ENCODE measurements at regions not wholly inside any gene's neighbourhood (a gene's known extent, or its start where the extent isn't known, plus 50 kb on each side); places are given as distances from the start of the nearest gene placed in this dataset.
"Not testable (repeated sequence)": the region's sequence is repeated elsewhere in the genome, so short reads cannot be mapped to it uniquely, and the experiment has no call there.

DNA sequence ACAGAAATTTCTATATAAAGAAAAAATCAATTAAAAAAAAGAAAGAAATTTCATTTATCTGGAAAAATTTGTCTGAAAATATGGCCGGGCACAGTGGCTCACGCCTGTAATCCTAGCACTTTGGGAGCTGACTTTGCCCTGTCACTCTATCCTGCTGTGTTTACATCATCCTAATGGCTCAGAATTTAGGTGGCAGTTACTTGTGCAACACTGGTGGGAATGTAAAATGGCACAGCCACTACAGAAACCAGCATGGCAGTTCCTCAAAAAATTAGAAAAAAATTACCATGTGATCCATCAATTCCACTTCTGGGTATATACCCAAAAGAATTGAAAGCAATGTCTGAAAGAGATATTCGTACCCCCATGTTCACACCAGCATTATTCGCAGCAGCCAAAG lies 405.2 kb upstream of the AUTS2 start:
- intact Hi-C loops (cut with DNase I), result no loop called here
- DNase-seq (no peak), ATAC-seq (ENCODE audit: poor library complexity) (no peak)

DNA sequence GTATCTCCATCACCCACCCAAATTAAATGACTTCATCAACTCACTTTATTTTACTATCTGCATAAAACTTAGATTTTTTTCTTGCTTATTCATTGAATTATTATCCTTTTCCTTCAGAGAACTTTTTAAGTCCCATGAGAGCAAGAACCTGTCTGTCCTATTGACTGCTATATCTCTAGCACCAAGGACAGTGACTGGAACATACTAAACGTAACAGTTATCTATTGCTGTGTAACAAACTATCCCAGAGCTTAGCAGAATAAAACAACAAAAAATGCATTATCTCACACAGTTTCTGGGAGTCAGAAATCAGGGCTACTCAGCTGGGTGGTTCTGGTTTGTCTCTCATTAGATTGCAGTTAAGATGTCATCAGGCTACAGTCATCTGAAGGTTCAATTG lies 401.7 kb upstream of the AUTS2 start:
- no peak for ATAC-seq (ENCODE audit: poor library complexity)
- intact Hi-C loops (cut with DNase I), result no loop called here
- no peak for DNase-seq

DNA sequence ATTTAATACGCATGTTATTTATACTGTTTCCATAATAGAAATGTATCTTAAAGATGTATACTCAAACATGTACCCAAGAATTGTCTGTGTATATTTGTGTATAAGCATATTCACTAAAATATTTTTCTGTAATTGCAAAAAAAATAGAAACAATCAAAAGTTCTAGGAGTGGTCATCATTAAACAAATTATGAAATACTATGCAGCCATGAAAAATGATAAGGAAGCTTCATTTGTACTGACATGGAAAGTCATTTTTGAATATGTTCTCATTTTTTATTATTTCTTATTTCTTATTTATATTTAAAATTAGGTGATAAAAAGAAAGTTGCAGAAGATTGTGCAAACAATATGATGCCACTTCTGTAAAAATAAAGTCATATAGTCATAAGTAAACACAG lies 400.0 kb upstream of the AUTS2 start:
- DNase-seq, result no peak
- intact Hi-C loops (cut with DNase I), result no loop called here
- no peak for ATAC-seq (ENCODE audit: poor library complexity)

DNA sequence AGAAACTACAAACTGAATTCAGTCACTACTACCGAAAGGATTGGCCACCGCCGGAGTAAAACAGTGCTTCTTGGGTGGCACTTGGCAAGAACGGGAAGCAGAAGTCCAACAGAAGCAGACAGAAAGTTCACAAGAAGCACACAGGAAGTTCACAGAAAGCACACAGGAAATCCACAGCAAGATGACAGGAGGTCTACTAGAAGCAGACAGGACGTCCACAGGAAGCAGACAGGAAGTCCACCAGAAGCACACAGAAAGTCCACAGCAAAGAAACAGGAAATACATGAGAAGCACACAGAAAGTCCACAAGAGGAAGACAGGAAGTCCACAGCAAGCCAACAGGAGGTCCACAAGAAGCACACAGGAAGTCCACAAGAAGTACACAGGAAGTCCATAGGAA lies 399.2 kb upstream of the AUTS2 start:
- no peak for DNase-seq
- intact Hi-C loops (cut with DNase I), result no loop called here
- no peak for ATAC-seq (ENCODE audit: poor library complexity)

DNA sequence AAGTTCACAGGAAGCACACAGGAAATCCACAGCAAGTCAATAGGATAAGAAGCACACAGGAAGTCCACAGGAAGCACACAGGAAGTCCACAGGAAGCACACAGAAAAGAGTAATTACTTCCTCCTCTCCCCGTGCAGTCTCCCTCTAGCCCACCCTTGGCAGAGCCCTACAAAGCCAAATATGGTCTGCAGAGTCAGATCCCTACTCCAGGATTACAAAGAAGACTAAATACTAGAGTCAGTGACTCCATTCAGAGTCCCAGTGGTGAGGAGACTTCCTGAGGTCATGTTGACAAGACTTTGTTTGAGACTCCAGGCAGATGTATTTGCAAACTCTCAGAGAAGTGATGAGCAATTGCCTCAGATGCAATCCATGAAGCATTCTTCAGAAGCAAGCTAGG lies 398.6 kb upstream of the AUTS2 start:
- no peak for ATAC-seq (ENCODE audit: poor library complexity)
- intact Hi-C loops (cut with DNase I), result no loop called here
- DNase-seq, result no peak

DNA sequence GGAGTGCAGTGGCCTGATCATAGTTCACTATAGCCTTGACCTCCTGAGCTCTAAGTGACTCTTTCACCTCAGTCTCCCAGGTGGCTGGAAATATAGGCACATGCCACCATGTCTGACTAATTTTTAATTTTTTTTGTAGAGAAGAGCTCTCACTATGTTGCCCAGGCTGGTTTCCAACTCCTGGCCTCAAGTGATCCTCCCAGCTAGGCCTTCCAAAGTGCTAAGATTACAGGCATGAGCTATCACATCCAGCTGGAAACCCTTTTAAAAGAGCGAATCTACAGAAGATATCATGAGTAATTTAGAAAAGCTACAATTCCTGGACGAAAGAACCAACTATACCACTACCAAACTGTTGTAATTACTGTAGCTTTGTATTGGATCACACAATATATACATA lies 394.4 kb upstream of the AUTS2 start:
- ATAC-seq (ENCODE audit: poor library complexity) (no peak), DNase-seq (no peak)
- intact Hi-C loops (cut with DNase I), result no loop called here

DNA sequence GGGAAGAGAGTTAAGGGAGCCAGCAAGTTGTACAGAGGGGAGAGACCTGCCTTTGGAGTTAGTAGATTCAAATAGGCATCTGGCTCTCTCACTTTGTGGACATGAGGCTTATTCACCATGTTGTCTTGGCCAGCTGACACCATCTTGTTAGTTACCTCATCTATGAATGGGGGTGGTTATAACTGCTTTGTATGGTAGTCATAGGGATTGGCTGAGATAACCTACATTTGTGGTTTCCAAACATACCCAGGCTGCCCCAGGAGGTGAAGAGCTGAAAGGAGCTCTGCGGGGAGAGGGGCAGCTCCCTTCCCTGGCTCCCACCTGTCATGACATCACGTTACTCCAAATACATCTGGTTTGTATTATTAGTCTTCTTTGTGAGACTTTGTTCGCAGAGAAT lies 393.3 kb upstream of the AUTS2 start:
- intact Hi-C loops (cut with DNase I), result no loop called here
- ATAC-seq (ENCODE audit: poor library complexity) (no peak), DNase-seq (no peak)

DNA sequence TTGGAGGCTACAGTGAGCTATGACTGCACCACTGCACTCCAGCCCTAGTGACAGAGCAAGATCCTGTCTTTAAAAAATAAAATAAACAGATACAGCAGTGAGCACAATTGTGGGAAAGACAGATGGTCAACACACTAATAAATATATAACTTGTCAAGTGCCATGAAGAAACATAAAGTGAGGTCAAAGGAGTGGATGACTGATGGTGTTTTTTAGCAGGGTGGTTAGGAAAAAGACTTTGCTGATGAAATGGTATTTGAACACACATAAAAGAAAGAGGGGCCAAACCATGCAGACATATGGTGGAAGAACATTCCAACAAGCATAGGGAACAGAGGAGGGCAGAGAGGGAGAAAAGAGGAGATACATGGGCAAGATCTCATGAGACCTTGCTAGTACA lies 392.7 kb upstream of the AUTS2 start:
- no peak for DNase-seq
- ATAC-seq (ENCODE audit: poor library complexity), result no peak
- intact Hi-C loops (cut with DNase I), result no loop called here

DNA sequence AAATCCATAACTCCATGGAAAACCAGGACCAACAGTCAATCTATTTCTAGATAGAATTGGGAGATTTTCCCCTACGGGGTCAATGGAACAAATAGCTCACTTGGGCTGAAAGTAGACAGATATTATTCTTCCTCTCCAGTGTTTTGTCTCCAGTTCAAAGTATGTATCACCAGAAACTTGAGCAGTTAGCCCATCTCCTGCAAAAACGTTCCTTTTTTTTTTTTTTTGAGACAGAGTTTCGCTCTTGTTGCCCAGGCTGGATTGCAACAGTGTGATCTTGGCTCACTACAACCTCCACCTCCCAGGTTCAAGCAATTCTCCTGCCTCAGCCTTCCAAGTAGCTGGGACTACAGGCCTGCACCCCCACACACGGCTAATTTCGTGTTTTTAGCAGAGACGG lies 390.0 kb upstream of the AUTS2 start:
- ATAC-seq (ENCODE audit: poor library complexity) (no peak), DNase-seq (no peak)
- intact Hi-C loops (cut with DNase I), result no loop called here

DNA sequence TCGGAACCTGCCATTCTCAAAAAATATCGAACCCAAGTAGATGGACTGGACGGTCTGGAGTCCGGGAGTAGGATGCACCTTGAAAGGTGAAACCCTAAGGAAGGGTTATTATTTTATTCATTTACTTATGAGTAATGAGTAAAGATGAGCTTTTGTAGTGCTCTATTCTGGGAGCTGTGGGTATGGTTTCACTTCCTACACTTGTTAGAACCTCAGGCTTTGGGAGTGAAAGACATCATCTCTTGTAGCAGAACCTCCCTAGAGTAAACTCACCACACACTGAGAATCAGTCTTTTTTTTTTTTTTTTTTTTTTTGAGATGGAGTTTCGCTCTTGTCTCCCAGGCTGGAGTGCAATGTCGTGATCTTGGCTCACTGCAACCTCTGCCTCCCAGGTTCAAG lies 389.4 kb upstream of the AUTS2 start:
- no peak for ATAC-seq (ENCODE audit: poor library complexity)
- intact Hi-C loops (cut with DNase I), result no loop called here
- DNase-seq, result no peak

DNA sequence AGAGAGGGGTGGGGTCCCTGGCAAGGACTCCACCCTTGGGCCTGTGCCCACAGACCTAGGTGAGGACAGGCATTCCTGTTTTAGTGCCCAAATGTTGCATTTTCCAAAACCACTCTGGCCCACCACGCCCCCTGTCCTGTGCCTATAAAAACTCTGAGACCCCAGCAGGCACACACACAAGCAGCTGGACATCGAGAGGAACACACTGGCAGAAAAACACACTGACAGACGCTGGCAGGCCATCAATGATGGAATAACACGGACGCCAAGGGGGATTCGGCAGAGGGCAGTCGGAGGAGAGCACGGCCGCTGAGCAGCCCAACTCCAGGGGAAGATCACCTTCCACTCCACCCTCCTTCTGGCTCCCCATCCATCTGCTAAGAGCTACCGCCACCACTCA lies 386.9 kb upstream of the AUTS2 start:
- DNase-seq (no peak), ATAC-seq (ENCODE audit: poor library complexity) (no peak)
- intact Hi-C loops (cut with DNase I), result no loop called here

DNA sequence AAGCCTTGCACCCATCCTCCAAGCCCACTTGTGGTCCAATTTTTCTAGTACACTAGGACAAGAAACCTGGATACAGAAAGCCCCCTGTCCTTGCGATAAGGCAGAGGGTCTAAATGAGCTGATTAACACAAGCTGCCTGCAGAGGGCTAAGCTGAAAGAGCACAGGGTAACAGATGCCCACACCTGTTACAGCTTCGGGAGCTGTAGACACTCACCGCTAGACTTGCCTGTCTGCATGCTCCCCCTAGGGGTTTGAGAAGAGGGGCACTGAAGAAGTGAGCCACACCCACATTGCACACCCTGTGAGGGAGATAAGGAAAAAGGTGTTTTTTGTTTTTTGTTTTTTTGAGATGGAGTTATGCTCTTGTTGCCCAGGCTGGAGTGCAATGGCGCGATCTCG lies 386.5 kb upstream of the AUTS2 start:
- DNase-seq (no peak), ATAC-seq (ENCODE audit: poor library complexity) (no peak)
- intact Hi-C loops (cut with DNase I), result no loop called here

DNA sequence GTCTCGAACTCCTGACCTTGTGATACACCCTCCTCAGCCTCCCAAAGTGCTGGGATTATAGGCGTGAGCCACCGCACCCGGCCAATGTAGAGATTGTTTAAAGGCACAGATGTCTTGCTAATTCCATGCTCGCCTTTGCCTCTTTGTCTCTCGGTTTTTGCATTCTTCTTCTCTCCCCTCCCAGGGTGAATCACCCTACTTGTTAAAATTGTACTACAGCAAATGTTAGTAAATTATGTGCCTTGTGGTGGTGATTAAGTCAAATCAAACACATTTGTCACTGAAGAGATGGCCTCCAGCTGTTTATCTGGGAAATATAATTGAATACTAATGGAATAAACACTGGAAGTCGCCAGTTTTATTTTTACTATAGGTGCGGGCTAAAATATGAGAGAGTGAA lies 384.4 kb upstream of the AUTS2 start:
- intact Hi-C loops (cut with DNase I), result no loop called here
- no peak for DNase-seq
- no peak for ATAC-seq (ENCODE audit: poor library complexity)

DNA sequence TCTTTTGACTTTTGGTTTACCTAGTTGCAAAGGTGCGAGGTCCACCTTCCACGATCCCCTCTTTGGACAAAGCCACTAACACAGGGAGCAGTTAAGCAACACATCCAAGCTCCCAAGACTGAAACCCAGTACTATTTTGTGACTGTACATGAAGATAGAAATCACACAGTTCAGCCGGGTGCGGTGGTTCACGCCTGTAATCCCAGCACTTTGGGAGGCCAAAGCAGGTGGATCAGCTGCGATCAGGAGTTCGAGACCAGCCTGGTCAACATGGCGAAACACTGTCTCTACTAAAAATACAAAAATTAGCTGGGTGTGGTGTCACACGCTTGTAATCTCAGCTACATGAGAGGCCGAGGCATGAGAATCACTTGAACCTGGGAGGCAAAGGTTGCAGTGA lies 382.8 kb upstream of the AUTS2 start:
- DNase-seq; intact Hi-C loops (cut with DNase I); ATAC-seq (ENCODE audit: poor library complexity): not testable (repeated sequence)

DNA sequence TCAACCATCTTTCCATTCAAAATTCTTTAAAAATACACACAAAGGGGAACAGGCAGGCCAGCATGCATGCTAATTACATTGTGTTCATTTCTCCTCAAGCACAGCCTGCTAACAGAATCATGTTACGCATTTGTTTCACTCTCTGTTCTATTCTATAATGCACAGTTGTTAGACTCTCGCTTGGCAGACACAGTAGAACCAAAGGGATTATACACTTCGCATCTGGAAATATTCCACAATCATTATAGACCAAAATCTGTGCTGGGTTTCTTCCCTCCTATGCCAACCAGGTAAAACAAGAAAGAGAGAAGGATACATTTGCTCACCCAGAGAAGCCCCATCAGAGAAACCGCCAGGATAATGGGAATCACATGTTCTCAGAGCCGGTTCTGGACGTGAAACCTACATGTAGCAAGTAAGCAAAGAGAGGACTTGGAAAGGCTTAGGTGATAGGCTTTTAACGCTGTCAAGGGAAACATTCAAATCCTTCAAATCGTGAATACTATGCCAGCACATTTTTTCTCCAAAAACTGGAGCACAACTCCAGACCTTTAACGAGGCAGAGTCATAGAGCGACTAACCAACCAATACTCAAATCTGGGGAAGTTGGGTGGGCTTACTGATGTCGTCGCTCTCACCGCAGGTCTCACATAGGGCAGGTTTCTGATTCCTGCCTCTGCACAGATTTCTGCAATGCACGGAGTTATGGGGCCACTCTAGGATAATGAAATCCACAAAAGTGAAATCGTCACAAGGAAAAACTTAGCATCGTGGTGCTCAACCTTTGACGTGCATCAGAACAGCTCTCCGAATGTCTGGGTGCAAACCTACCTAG lies 380.5 kb upstream of the AUTS2 start:
- no peak for ATAC-seq (ENCODE audit: poor library complexity)
- intact Hi-C loops (cut with DNase I), result no loop called here
- DNase-seq, result no peak

DNA sequence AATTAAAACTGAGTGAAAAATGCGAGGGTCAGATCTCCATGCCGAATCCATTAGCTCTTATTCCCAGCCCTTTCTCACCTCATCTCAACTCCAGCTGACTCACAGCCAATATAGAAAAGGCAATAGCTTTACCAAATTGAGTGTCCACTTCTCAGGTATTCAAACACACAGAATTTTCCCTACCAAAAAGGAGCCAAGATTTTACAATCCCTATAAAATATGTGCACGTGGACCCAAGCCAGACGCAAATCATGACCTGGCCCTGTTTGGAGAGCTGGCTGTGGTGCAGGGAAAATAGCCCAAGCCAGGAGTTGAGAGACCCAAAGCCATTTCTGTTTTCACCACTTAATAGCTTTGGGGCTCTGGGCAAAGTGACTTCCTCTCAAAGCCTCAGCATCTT lies 379.7 kb upstream of the AUTS2 start:
- DNase-seq (no peak), ATAC-seq (ENCODE audit: poor library complexity) (no peak)
- intact Hi-C loops (cut with DNase I), result no loop called here

DNA sequence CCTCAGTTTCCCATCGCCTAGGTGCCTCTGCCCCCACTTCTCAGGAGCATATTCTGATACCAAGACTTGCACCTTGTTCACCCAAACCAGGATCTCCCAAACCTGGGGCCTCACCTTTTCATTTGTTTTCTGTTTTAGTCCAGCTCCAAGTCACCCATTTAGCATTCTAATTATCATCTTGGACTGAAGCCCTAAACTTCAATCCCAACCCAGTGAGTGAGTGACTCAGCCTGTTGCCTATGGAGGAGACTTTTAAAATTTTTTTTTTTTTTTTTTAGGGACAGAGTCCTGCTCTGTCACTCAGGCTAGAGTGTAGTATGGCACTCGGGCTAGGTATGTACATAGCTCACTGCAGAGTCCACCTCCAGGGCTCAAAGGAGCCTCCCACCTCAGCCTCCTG lies 378.9 kb upstream of the AUTS2 start:
- intact Hi-C loops (cut with DNase I), result no loop called here
- ATAC-seq (ENCODE audit: poor library complexity) (no peak), DNase-seq (no peak)

DNA sequence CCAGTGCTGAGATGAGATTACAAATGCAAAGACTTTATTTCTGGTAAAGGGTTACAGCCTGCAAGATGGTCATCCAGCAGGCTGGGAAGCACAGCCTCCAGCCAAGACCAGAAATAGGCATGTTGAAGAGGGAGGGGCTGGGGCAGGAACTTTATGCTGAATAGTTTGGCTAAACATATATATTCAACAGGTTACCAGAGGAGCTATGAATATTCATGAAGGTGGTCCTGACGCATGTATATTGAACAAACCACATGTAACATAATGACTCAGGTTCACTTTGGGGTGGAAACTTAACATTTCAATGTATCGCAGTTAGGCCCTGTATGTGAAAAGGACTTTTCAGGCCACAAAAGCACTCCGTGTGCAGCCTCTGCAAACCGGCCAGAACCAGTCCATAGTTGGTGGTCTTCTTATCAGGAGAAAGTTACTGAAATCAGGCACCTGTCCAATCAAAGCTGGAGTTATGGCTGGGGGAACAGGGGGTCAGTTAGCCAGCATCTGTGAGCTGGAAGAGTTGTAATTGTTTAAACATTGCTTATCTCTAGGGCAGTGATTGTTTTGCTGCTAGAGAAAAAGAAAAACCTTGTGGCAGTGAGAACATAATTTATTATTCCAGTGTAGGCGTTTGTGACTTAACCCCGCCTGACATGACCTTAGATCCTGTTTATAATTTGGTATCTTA lies 372.9 kb upstream of the AUTS2 start:
- intact Hi-C loops (cut with DNase I), result no loop called here
- no peak for DNase-seq
- ATAC-seq (ENCODE audit: poor library complexity), result no peak

DNA sequence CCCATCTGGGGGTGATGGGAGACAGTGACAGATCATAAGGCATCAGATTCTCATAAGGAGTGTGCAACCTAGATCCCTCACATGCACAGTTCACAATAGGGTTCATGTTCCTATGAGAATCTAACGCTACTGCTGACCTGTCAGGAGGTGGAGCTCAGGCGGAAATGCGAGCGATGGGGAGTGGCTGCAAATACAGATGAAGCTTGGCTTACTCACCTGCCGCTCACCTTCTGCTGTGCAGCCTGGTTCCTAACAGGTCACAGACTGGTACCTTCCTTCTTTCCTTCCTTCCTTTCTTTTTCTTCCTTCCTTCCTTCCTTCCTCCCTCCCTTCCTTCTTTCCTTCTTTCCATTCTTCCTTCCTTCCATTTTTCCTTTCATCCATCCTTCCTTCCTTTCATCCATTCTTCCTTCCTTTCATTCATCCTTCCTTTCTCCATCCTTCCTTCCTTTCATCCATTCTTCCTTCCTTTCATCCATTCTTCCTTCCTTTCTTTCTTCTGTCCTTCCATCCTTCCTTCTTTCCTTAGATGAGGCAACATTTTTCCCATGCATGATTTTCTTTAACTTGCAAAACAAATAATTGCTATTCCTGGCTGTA lies 370.0 kb upstream of the AUTS2 start:
- intact Hi-C loops (cut with DNase I), result no loop called here
- DNase-seq (no peak), ATAC-seq (ENCODE audit: poor library complexity) (no peak)

All from Right ventricle myocardium superior (tissue), 1 donor.